ENCODE measurements at regions not wholly inside any gene's neighbourhood (a gene's known extent, or its start where the extent isn't known, plus 50 kb on each side); places are given as distances from the start of the nearest gene placed in this dataset.

GRCh38 chr10:9886772-9887171 is 1130.9 kb upstream of the CELF2 start:
- no peak for TF ChIP-seq CTCF (optimal IDR thresholded peaks at IDR 0.05 in 1 of 3, IDR thresholded peaks at IDR 0.05 in 1 of 3, conservative IDR thresholded peaks at IDR 0.05 in 1 of 3; ENCODE audit: extremely low read depth in 1 of 3, insufficient read depth in 2 of 3, low read length in 3 of 3)
- no peak for TF ChIP-seq EZH2 (IDR thresholded peaks at IDR 0.05; ENCODE audit: low read length)
